Gastrocnemius medialis (tissue), 4 donors: ENCODE measurements at regions not wholly inside any gene's neighbourhood (a gene's known extent, or its start where the extent isn't known, plus 50 kb on each side); places are given as distances from the start of the nearest gene placed in this dataset.

Experiments
- ATAC-seq, 2 donors: fragments of 150-250 bp; one replicate each; pipeline ENCODE4 v1.9.1; 2016
- DNase-seq, 2 donors: peaks; one replicate each; pipeline ENCODE4 v3.0.0-alpha.2; 2019
- H3K27ac ChIP-seq, 4 donors: fragments of 200-600 bp; sonication (generic); 1 replicate in 1 of 4; 2 replicates in 3 of 4; pipeline ENCODE4 v1.5.1; 2016 to 2018; ENCODE audit warnings: mild to moderate bottlenecking in 2 of 4, moderate library complexity in 1 of 4
- H3K27me3 ChIP-seq, 3 donors: fragments of 200-600 bp; sonication (generic) in 2 of 3; 1 replicate in 1 of 3; 2 replicates in 2 of 3; pipeline versions ENCODE4 v1.5.1 to v1.6.0; 2016 to 2019; ENCODE audit warnings: mild to moderate bottlenecking in 1 of 3, moderate library complexity in 1 of 3
- H3K36me3 ChIP-seq, 2 donors: fragments of 200-600 bp; sonication (generic) in 1 of 2; one replicate each; pipeline ENCODE4 v1.5.1; 2017 to 2018
- H3K4me1 ChIP-seq, 2 donors: fragments of 200-600 bp; sonication (generic) in 1 of 2; one replicate each; pipeline ENCODE4 v1.5.1; 2016 to 2017; ENCODE audit warnings: mild to moderate bottlenecking in 2 of 2
- H3K4me3 ChIP-seq, 4 donors: fragments of 200-600 bp; sonication (generic) in 3 of 4; 1 replicate in 1 of 4; 2 replicates in 3 of 4; pipeline ENCODE4 v1.5.1; 2016 to 2019; ENCODE audit warnings: mild to moderate bottlenecking in 2 of 4
- H3K9me3 ChIP-seq, 3 donors: fragments of 200-600 bp; sonication (generic) in 2 of 3; 1 replicate in 1 of 3; 2 replicates in 2 of 3; pipeline ENCODE4 v1.5.1; 2016 to 2019
- POLR2A ChIP-seq, 2 donors: fragments of 450-650 bp; IDR thresholded peaks; one replicate each; pipeline ENCODE4 v1.6.1; 2017; ENCODE audit warnings: antibody characterized with exemption in 2 of 2, mild to moderate bottlenecking in 2 of 2, moderate library complexity in 2 of 2
- in situ Hi-C, 4 donors: fragments of 200-750 bp; cut with MboI; loops; one replicate each; pipeline versions ENCODE4 v1.15.0 to v1.8.0; 2017; ENCODE audit warnings: low sequenced_read_pairs in 4 of 4
- intact Hi-C: fragments of 100-400 bp; cut with DNase I; formaldehyde crosslinking; loops from one replicate; pipeline ENCODE4 v1.15.1; 2023; ENCODE audit warnings: low total_unique reads
- TF ChIP-seq, protein P1 (sequence below), 5 experiments: fragments of 450-650 bp in 3 of 5; fragments of 200-600 bp in 2 of 5; sonication (generic) in 2 of 5; IDR thresholded peaks in 4 of 5; conservative IDR thresholded peaks in 1 of 5; 1 replicate in 4 of 5; 2 replicates in 1 of 5; pipeline ENCODE4 v1.5.1; 2016 to 2019; ENCODE audit warnings: antibody characterized with exemption in 5 of 5, mild to moderate bottlenecking in 3 of 5, moderate library complexity in 3 of 5

GRCh38 chr3:162376761-162377160, 880.2 kb downstream of the OTOL1 start:
- intact Hi-C loops: no loop called here
- Histone ChIP-seq H3K4me3 (no peak overlapping the region), H3K9me3 (no peaks in the 10 kb centered on the region), H3K36me3 (no peaks in the 10 kb centered on the region), H3K27me3 (no peaks in the 10 kb centered on the region), H3K27ac (no peak overlapping the region), H3K4me1 (no peaks in the 10 kb centered on the region)
- no peak for DNase-seq
- ATAC-seq: no peak
- in situ Hi-C loops: no loop called here
- TF ChIP-seq, protein P1, sequence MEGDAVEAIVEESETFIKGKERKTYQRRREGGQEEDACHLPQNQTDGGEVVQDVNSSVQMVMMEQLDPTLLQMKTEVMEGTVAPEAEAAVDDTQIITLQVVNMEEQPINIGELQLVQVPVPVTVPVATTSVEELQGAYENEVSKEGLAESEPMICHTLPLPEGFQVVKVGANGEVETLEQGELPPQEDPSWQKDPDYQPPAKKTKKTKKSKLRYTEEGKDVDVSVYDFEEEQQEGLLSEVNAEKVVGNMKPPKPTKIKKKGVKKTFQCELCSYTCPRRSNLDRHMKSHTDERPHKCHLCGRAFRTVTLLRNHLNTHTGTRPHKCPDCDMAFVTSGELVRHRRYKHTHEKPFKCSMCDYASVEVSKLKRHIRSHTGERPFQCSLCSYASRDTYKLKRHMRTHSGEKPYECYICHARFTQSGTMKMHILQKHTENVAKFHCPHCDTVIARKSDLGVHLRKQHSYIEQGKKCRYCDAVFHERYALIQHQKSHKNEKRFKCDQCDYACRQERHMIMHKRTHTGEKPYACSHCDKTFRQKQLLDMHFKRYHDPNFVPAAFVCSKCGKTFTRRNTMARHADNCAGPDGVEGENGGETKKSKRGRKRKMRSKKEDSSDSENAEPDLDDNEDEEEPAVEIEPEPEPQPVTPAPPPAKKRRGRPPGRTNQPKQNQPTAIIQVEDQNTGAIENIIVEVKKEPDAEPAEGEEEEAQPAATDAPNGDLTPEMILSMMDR (IDR thresholded peaks at IDR 0.05 in 4 of 5, conservative IDR thresholded peaks at IDR 0.05 in 1 of 5): no peak
- TF ChIP-seq POLR2A (IDR thresholded peaks at IDR 0.05): no peak

DNA sequence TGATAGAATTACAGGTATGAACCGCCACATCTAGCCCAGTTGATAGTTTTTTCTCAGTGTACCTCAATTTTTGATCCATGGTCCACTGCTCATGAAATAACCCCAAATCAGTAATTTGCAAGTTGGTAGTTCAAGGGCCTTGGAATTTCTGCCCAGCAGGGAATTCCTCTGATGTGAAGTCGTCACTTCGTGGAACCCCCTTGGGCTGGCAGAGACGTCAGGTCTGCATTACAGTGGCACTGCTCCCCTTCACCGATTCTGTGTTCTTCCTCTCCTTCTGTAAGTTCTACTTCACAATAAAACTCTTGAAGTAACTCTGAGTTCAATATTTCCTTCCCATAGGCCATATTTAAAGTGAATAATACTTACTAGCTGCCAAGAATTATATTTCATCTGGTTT, 881.0 kb downstream of the OTOL1 start:
- Histone ChIP-seq H3K27ac (no peak overlapping the region), H3K4me1 (no peaks in the 10 kb centered on the region), H3K36me3 (no peaks in the 10 kb centered on the region), H3K9me3 (no peaks in the 10 kb centered on the region), H3K27me3 (no peaks in the 10 kb centered on the region), H3K4me3 (no peak overlapping the region)
- no peak for TF ChIP-seq POLR2A (IDR thresholded peaks at IDR 0.05)
- TF ChIP-seq, protein P1 (IDR thresholded peaks at IDR 0.05 in 4 of 5, conservative IDR thresholded peaks at IDR 0.05 in 1 of 5): no peak
- DNase-seq (no peak), ATAC-seq (no peak)
- intact Hi-C loops (no loop called here), in situ Hi-C loops (no loop called here)

- in situ Hi-C loops (no loop called here), intact Hi-C loops (no loop called here)
- H3K9me3 ChIP-seq: no peaks in the 10 kb centered on the region
- no peaks in the 10 kb centered on the region for H3K4me1 ChIP-seq
- ATAC-seq (no peak), DNase-seq (no peak)
- TF ChIP-seq, protein P1 (IDR thresholded peaks at IDR 0.05 in 4 of 5, conservative IDR thresholded peaks at IDR 0.05 in 1 of 5): no peak
- no peak for TF ChIP-seq POLR2A (IDR thresholded peaks at IDR 0.05)
- no peaks in the 10 kb centered on the region for H3K36me3 ChIP-seq
- H3K4me3 ChIP-seq: no peak overlapping the region
- no peaks in the 10 kb centered on the region for H3K27me3 ChIP-seq
- H3K27ac ChIP-seq: no peak overlapping the region
Measured at GRCh38 chr3:162385387-162385786, 888.8 kb downstream of the OTOL1 start.

DNA sequence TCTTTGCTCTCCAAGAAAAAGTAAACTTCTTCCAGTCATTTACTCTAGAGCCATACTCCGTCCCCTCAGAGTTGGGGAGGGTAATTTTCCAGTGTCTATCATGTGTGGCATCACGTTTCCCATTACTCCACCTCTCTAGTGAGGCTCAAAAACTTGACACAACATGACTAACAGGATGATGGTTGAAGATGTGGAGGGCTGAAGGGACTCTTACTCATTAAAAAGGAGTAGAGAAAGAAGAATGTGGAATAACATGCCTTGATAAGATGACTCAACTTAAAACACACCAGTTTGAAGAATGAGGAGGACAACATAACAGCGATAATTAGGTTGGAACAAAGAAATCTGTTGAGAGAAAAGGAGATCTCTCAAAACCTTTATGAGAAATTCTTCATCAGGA, 894.3 kb downstream of the OTOL1 start:
- DNase-seq (no peak), ATAC-seq (no peak)
- intact Hi-C loops: no loop called here
- H3K27ac ChIP-seq: no peak overlapping the region
- H3K36me3 ChIP-seq: no peaks in the 10 kb centered on the region
- H3K9me3 ChIP-seq: no peaks in the 10 kb centered on the region
- in situ Hi-C loops: no loop called here
- H3K4me3 ChIP-seq: no peak overlapping the region
- TF ChIP-seq, protein P1 (IDR thresholded peaks at IDR 0.05 in 4 of 5, conservative IDR thresholded peaks at IDR 0.05 in 1 of 5): no peak
- TF ChIP-seq POLR2A (IDR thresholded peaks at IDR 0.05): no peak
- no peaks in the 10 kb centered on the region for H3K4me1 ChIP-seq
- H3K27me3 ChIP-seq: no peaks in the 10 kb centered on the region

DNA sequence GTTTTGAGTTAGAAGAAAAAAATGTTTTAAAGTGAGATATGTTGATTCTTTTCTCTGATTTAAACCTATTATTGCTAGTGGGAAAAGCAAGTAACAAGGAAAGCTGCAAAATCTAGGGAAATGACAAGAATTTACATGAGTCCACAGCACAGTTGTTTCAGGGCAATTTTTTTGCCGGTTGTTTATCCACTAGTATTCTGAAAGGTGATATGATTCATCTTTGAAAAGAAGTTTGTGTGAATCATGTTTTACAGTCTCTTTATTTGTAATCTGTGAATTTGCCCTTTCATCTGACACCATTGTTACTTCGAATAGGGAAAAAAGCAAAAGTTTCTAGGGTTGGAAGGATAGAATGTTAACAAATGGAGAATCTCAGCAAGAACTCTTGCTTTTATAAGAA, 894.7 kb downstream of the OTOL1 start:
- Histone ChIP-seq H3K9me3 (no peaks in the 10 kb centered on the region), H3K4me1 (no peaks in the 10 kb centered on the region), H3K36me3 (no peaks in the 10 kb centered on the region), H3K27me3 (no peaks in the 10 kb centered on the region), H3K27ac (no peak overlapping the region), H3K4me3 (no peak overlapping the region)
- in situ Hi-C loops (no loop called here), intact Hi-C loops (no loop called here)
- no peak for DNase-seq
- no peak for TF ChIP-seq POLR2A (IDR thresholded peaks at IDR 0.05)
- TF ChIP-seq, protein P1 (IDR thresholded peaks at IDR 0.05 in 4 of 5, conservative IDR thresholded peaks at IDR 0.05 in 1 of 5): no peak
- ATAC-seq: no peak
